SHP77 treated with DMSO at 0.1 percent for 48 hours (cell line): ENCODE measurements at regions not wholly inside any gene's neighbourhood (a gene's known extent, or its start where the extent isn't known, plus 50 kb on each side); places are given as distances from the start of the nearest gene placed in this dataset.
"Not testable (repeated sequence)": the region's sequence is repeated elsewhere in the genome, so short reads cannot be mapped to it uniquely, and the experiment has no call there.

Experiments used
- DNase-seq: peaks from one replicate; lab custom pipeline; 2025; lab: John Stamatoyannopoulos, UW

DNA sequence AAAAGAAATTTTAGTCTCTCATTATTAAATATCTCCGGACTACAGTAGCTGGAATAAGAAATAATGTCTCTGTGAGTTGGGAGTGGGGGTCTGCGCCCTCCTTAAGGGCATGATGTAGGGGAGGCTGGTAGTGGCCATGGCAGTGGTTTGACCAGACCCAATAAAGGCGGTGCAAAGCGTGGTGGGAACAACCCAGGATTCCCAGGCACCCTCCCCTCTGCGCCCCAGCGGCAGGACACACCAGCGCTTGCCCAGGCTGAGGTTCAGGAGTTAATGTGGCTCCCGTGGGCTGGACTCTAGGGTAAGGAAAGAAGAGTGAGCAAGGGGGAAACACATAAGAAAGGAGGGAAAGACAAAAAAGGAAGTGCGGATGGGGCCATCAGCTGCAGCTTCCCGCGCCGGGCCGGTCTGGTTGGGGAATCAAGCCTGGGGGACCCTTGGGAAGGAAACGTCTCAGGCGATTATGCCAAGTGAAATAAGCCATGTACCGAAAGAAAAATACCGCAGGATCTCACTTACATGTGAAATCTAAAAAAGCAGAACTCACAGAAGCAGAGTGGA is 157.5 kb upstream of the SMIM31 start:
- DNase-seq: no peak

DNA sequence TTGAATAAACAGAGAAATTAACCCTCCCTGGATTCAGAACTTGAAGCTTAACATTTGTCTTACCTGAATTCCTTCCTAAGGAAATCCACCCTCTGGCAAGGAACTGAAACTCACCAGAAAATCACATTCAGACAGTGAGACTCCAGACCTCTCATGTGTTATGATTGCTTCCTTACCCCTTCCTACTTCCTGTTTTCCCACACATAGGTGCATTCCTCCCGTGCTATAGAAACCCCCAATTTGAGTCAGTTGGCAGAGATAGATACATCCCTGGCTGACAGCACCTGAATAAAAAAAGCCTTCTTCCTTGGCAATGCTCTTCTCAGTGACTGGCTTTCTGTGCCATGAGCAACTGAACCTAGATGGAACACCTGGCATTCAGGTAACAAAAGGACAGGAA is 157.0 kb upstream of the SMIM31 start:
- no peak for DNase-seq

DNA sequence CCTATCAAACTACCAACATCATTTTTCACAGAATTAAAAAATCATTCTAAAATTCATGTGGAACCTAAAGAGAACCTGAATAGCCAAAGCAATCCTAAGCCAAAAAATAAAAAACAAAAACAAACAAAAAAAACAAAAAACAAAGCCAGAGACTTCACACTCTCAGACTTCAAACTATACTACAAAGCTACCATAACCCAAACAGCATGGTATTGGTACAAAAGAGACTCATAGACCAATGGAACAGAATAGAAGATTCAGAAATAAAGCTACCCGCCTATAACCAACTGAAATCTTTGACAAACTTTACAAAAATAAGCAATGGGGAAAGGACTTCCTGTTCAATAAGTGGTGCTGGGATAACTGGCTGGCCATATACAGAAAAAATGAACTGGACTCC is 152.3 kb upstream of the SMIM31 start:
- no peak for DNase-seq

GRCh38 chr4:164605791-164606190 is 148.1 kb upstream of the SMIM31 start:
- DNase-seq: not testable (repeated sequence)

DNA sequence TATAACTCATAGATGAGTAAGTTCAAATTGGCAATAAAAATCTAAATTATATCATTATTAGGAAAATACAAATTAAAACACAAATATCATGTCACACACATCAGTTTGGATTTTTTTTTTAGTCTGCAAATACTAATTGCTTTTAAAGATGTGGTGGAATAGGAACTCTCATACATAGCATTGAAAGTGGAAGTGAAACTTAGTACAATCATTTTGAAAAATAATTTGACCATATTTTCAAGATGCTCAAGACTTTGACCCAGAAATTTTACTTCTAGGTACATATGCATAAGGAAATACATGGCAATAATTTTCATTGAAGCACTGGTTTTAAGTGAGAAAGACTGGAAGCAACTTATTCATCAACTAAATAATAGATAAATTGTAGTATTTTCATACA is 147.5 kb upstream of the SMIM31 start:
- no peak for DNase-seq

- DNase-seq: no peak
Observed at GRCh38 chr4:164613256-164613655, 140.7 kb upstream of the SMIM31 start.

- DNase-seq: no peak
Observed at GRCh38 chr4:164613792-164614191, 140.1 kb upstream of the SMIM31 start.

- no peak for DNase-seq
Observed at GRCh38 chr4:164614329-164614728, 139.6 kb upstream of the SMIM31 start.

DNA sequence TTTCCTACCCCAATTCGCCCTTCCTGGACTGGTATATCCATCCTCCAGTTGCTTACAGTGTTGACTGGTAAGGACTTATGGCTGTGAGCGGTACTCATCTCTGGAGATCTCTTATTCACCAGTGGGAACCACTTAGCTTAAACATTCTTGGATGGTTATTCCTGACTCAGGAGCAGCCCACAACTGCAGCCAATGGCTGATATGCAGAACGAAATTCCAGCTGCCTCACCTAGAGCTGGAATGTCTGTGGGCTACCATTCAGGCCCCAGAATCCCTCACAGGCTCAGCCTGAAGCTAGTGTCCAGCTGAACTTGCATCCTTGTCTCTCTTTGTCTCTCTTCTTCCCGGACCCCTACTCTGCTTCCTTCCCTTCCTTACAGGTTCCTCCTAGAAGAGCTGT is 138.9 kb upstream of the SMIM31 start:
- no peak for DNase-seq

GRCh38 chr4:164615964-164616363 is 138.0 kb upstream of the SMIM31 start:
- no peak for DNase-seq

DNA sequence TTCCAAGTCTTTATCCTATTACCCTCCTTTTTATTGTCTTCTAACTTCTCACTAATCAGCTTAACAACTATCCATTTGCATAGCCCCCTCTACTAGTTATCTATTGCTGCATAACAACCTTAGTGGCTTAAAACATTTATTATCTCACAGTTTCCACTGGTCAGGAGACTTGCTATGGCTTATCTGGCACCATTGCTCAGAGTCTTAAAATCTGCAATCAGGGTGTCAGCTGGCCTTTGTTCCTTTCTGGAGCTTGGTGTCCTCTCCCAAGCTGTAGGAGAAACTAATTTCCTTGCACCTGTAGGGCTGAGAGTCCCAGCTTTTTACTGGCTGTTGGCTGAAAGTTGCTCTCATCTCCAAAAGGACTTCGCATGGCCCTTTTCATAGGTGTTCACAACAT is 137.0 kb upstream of the SMIM31 start:
- DNase-seq: no peak

DNA sequence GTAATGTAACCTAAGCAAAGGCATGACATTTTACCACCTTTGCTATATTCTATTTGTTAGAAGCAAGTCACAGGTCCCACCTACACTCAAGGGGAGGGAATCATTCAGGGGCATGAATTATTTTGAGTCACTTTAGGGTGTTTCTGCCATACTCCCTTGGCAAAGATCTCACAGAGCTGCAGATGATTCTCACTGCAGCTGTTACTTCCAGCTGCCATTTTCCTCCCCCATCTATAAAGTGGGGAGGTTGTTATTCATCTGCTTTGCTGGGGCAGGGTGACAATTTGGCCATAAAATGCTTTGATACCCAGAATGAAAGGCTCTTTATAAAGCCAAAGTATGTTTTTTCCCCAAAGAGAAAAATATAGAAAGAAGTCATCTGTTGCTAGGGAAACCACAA is 136.5 kb upstream of the SMIM31 start:
- DNase-seq: no peak

GRCh38 chr4:164617911-164618310 is 136.0 kb upstream of the SMIM31 start:
- no peak for DNase-seq

GRCh38 chr4:164621886-164622521 is 131.9 kb upstream of the SMIM31 start:
- DNase-seq: no peak

DNA sequence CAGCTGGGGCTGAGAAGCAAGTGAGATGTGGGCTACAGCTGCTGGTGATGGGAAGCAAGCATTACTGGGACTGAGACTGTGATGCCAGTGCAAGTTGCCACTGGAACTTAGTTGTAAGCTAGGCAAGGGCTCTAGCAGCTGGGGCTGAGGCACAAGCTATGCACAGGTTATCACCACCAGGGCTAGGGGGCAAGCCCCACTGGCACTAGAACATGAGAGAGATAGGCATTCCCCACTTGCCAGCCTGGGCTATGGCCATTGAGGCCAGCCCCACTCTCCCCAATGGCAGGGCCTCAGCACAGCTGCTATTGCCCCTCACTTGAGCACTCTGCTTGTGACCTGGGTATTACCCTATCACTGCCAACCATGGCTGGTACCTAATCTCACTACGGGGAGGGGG is 130.8 kb upstream of the SMIM31 start:
- DNase-seq: no peak

DNA sequence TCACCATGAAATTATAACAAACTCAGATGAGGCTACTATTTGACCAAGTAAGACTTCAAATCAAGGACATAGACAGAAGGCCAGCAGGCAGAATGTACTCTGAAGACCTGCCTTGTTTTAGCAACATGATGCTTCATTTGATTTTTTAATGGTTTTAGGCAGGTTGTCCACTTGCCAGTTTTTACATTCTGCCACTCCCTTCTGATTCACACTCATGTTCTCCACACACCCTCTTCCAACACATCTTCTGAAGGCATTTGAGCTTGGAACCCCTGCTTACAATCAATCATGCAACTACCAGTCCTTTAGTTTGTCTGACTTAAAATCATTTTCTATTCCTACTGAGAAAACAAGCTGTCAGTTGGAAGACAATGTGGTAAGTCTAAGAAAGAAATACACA is 114.9 kb upstream of the SMIM31 start:
- no peak for DNase-seq

DNA sequence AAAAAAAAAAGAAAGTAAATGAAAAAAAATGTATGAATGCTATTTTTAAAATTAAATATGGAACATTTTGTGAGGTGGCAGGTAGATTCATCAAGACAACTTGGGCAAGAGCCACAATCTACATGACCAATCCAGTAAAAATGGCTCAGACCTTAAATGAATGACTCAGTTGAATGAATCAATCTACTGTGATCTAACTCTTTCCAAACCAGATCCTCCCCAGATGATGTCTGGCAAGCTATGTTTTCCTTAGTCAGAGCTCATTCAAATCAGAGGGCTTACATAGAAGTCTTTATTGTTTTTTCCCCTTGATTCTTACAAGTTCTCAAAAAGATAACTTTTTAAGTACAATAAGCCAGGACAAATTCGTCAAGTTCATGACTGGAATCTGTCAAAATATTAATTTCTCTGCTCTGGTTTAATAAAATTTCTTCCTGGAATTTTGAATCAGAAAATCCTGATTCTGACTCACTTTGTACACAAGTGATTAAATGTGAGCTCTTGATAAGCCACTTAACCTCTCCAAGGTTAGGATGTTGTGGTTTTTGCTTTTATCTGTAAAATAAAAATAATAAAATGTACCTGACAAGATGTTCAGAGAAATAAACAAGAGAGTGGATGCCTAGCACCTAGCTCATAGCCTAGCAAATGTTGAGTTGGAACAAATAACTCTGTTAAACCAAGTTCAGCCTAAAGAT is 105.6 kb upstream of the SMIM31 start:
- no peak for DNase-seq

- no peak for DNase-seq
Observed at GRCh38 chr4:164648849-164649212, 105.1 kb upstream of the SMIM31 start.

DNA sequence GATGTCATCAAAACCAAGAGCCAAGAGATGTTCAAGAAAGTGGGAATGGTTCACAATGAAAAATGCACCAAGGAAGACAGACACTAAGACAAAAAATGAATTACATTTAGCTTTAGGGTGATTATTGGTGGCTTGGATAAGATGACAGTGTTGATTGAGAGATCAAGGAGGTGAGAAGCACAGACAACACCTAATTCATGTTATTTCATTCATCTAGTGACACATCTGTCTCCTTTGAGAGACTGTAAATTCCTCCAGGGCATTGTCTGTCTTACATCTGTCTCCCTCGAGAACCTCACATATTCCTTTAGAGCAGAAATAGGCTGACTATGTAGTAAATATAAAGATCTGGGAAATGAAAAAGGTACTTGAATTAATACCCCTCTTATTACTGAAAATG is 94.2 kb upstream of the SMIM31 start:
- DNase-seq: no peak

DNA sequence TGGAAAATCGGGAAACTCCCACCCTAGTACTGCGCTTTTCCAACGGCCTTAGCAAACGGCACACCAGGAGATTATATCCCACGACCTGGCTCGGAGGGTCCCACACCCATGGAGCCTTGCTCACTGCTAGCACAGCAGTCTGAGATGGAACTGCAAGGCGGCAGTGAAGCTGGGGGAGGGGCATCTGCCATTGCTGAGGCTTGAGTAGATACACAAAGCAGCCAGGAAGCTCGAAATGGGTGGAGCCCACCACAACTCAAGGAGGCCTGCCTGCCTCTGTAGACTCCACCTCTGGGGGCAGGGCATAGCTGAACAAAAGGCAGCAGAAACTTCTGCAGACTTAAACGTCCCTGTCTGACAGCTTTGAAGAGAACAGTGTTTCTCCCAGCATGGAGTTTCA is 77.8 kb upstream of the SMIM31 start:
- not testable (repeated sequence) for DNase-seq

- no peak for DNase-seq
Observed at GRCh38 chr4:164683040-164683439, 70.9 kb upstream of the SMIM31 start.

- no peak for DNase-seq
Observed at GRCh38 chr4:164695650-164696049, 58.3 kb upstream of the SMIM31 start.

- no peak for DNase-seq
Observed at GRCh38 chr4:164700471-164700870, 53.5 kb upstream of the SMIM31 start.

DNA sequence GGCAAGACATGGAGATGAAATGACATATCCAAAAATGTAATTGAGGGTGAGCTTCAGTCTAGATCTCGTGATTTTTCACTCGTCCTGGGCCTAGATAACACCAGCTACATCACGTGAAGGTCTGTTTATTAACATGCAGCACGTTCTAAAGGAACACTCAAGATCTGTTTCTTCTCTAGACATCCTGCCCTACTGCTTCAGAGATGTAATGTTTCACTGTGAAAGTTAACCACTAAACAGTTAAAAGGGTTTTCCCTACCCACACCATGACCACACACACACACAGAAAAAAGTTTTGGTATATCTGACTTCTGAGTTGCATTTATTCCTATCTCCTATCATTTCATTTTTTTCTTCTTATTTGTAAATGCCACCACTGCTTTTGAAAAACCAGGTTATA is 52.3 kb upstream of the SMIM31 start:
- DNase-seq: no peak
